ENCODE measurements at regions not wholly inside any gene's neighbourhood (a gene's known extent, or its start where the extent isn't known, plus 50 kb on each side); places are given as distances from the start of the nearest gene placed in this dataset.

- Histone ChIP-seq H3K27ac (no peak overlapping the region), H3K4me3 (no peak overlapping the region), H3K4me1 (no peaks in the 10 kb centered on the region), H3K9me3 (no peaks in the 10 kb centered on the region), H3K27me3 (no peaks in the 10 kb centered on the region), H3K36me3 (no peaks in the 10 kb centered on the region)
- intact Hi-C loops (cut with DNase I): no loop called here
- no peak for DNase-seq (ENCODE audit: extremely low spot score in 2 of 2)
- TF ChIP-seq POLR2AphosphoS5 (IDR thresholded peaks at IDR 0.05; ENCODE audit: insufficient read depth in 1 of 2, low read depth in 1 of 2) (no peak), CTCF (IDR thresholded peaks at IDR 0.05) (no peak), POLR2A (IDR thresholded peaks at IDR 0.05) (no peak)
These were observed 679.5 kb downstream of the KCNJ2 start for GRCh38 chr17:70848785-70849184.

GRCh38 chr17:70855401-70856054, 686.2 kb downstream of the KCNJ2 start:
- intact Hi-C loops (cut with DNase I): no loop called here
- no peaks in the 10 kb centered on the region for H3K4me1 ChIP-seq
- no peaks in the 10 kb centered on the region for H3K9me3 ChIP-seq
- TF ChIP-seq CTCF (IDR thresholded peaks at IDR 0.05) (no peak), POLR2AphosphoS5 (IDR thresholded peaks at IDR 0.05; ENCODE audit: insufficient read depth in 1 of 2, low read depth in 1 of 2) (no peak), POLR2A (IDR thresholded peaks at IDR 0.05) (no peak)
- H3K27me3 ChIP-seq: no peaks in the 10 kb centered on the region
- H3K27ac ChIP-seq: no peak overlapping the region
- H3K36me3 ChIP-seq: no peaks in the 10 kb centered on the region
- H3K4me3 ChIP-seq: no peak overlapping the region
- DNase-seq (ENCODE audit: extremely low spot score in 2 of 2): no peak

GRCh38 chr17:70857351-70857750, 688.0 kb downstream of the KCNJ2 start:
- no peaks in the 10 kb centered on the region for H3K9me3 ChIP-seq
- no peak overlapping the region for H3K27ac ChIP-seq
- no peaks in the 10 kb centered on the region for H3K27me3 ChIP-seq
- H3K36me3 ChIP-seq: no peaks in the 10 kb centered on the region
- intact Hi-C loops (cut with DNase I): no loop called here
- TF ChIP-seq POLR2AphosphoS5 (IDR thresholded peaks at IDR 0.05; ENCODE audit: insufficient read depth in 1 of 2, low read depth in 1 of 2) (no peak), CTCF (IDR thresholded peaks at IDR 0.05) (no peak), POLR2A (IDR thresholded peaks at IDR 0.05) (no peak)
- no peaks in the 10 kb centered on the region for H3K4me1 ChIP-seq
- no peak for DNase-seq (ENCODE audit: extremely low spot score in 2 of 2)
- H3K4me3 ChIP-seq: no peak overlapping the region

- Histone ChIP-seq H3K27me3 (no peaks in the 10 kb centered on the region), H3K9me3 (no peaks in the 10 kb centered on the region), H3K36me3 (no peaks in the 10 kb centered on the region), H3K4me1 (no peaks in the 10 kb centered on the region), H3K27ac (no peak overlapping the region), H3K4me3 (no peak overlapping the region)
- intact Hi-C loops (cut with DNase I): no loop called here
- DNase-seq (ENCODE audit: extremely low spot score in 2 of 2): no peak
- TF ChIP-seq CTCF (IDR thresholded peaks at IDR 0.05) (no peak), POLR2AphosphoS5 (IDR thresholded peaks at IDR 0.05; ENCODE audit: insufficient read depth in 1 of 2, low read depth in 1 of 2) (no peak), POLR2A (IDR thresholded peaks at IDR 0.05) (no peak)
These were observed 690.5 kb downstream of the KCNJ2 start for GRCh38 chr17:70859829-70860228.

GRCh38 chr17:70862295-70862694, 693.0 kb downstream of the KCNJ2 start:
- intact Hi-C loops (cut with DNase I): no loop called here
- Histone ChIP-seq H3K27ac (no peak overlapping the region), H3K36me3 (no peaks in the 10 kb centered on the region), H3K27me3 (no peaks in the 10 kb centered on the region), H3K9me3 (no peaks in the 10 kb centered on the region), H3K4me1 (no peaks in the 10 kb centered on the region), H3K4me3 (no peak overlapping the region)
- TF ChIP-seq POLR2A (IDR thresholded peaks at IDR 0.05) (no peak), POLR2AphosphoS5 (IDR thresholded peaks at IDR 0.05; ENCODE audit: insufficient read depth in 1 of 2, low read depth in 1 of 2) (no peak), CTCF (IDR thresholded peaks at IDR 0.05) (no peak)
- no peak for DNase-seq (ENCODE audit: extremely low spot score in 2 of 2)

Measured in vagina (tissue), 2 donors.